B cell (primary cell): ENCODE measurements at regions not wholly inside any gene's neighbourhood (a gene's known extent, or its start where the extent isn't known, plus 50 kb on each side); places are given as distances from the start of the nearest gene placed in this dataset.

Experiments used
- CTCF ChIP-seq: fragments of 200-600 bp; IDR thresholded peaks from one replicate; pipeline ENCODE4 v1.8.0; 2022; ENCODE audit warnings: antibody characterized with exemption, mild to moderate bottlenecking
- EZH2 ChIP-seq: IDR thresholded peaks from 2 replicates; pipeline ENCODE4 v1.6.1; 2012; ENCODE audit warnings: borderline replicate concordance, low read depth, mild to moderate bottlenecking, moderate library complexity, low read length; ENCODE audit not compliant: insufficient read depth, poor library complexity, severe bottlenecking

GRCh38 chr18:55886886-55887285, 298.9 kb upstream of the TCF4 start:
- TF ChIP-seq CTCF (no peak), EZH2 (no peak)
